OCI-LY1 (cell line): ENCODE measurements at regions not wholly inside any gene's neighbourhood (a gene's known extent, or its start where the extent isn't known, plus 50 kb on each side); places are given as distances from the start of the nearest gene placed in this dataset.

Experiments
- H2AFZ ChIP-seq: fragments of 200-600 bp; sonication (generic), shearing (Covaris generic); 2 replicates; pipeline ENCODE4 v1.6.0; 2014; ENCODE audit warnings: antibody characterized with exemption, mild to moderate bottlenecking, low read length
- H3F3A ChIP-seq: fragments of 200-600 bp; sonication (generic), shearing (Covaris generic); 2 replicates; pipeline ENCODE4 v1.6.0; 2014; ENCODE audit warnings: mild to moderate bottlenecking, antibody characterized with exemption, low read length, moderate library complexity; ENCODE audit not compliant: insufficient read depth
- H3K27ac ChIP-seq: fragments of 200-600 bp; sonication (generic); 2 replicates; pipeline ENCODE4 v1.5.1; 2014; ENCODE audit warnings: low read length, mixed run types, mild to moderate bottlenecking, low read depth; ENCODE audit not compliant: poor library complexity, severe bottlenecking
- H3K27me3 ChIP-seq: fragments of 200-600 bp; sonication (generic); 2 replicates; pipeline ENCODE4 v1.6.0; 2014; ENCODE audit warnings: antibody characterized with exemption, mild to moderate bottlenecking, low read length, moderate library complexity; ENCODE audit not compliant: insufficient read depth
- H3K36me3 ChIP-seq: fragments of 200-600 bp; sonication (generic); 2 replicates; pipeline ENCODE4 v1.6.1; 2014; ENCODE audit warnings: mild to moderate bottlenecking, antibody characterized with exemption, low read length, moderate library complexity, mixed read lengths; ENCODE audit not compliant: insufficient read depth
- H3K4me1 ChIP-seq: fragments of 200-600 bp; sonication (generic); 2 replicates; pipeline ENCODE4 v1.5.1; 2014; ENCODE audit warnings: mild to moderate bottlenecking, low read length, moderate library complexity; ENCODE audit not compliant: insufficient read depth, severe bottlenecking
- H3K4me2 ChIP-seq: fragments of 200-600 bp; sonication (generic), shearing (Covaris generic); 2 replicates; pipeline ENCODE4 v1.6.1; 2014; ENCODE audit warnings: low read length
- H3K4me3 ChIP-seq: fragments of 200-600 bp; sonication (generic); 2 replicates; pipeline ENCODE4 v1.5.1; 2014; ENCODE audit warnings: low read length, low read depth, mild to moderate bottlenecking, mixed read lengths; ENCODE audit not compliant: poor library complexity, severe bottlenecking
- H3K79me2 ChIP-seq: fragments of 200-600 bp; shearing (Covaris generic); 2 replicates; pipeline ENCODE4 v1.6.1; 2016; ENCODE audit warnings: mixed run types, low read length, mixed read lengths; ENCODE audit not compliant: insufficient read depth
- H3K9ac ChIP-seq: fragments of 200-600 bp; sonication (generic), shearing (Covaris generic); 2 replicates; pipeline ENCODE4 v1.6.1; 2014; ENCODE audit warnings: mild to moderate bottlenecking, low read length, mixed read lengths
- H3K9me2 ChIP-seq: fragments of 200-600 bp; sonication (generic), shearing (Covaris generic); 2 replicates; pipeline ENCODE4 v1.6.1; 2014; ENCODE audit warnings: low read depth, mild to moderate bottlenecking, low read length, mixed read lengths
- H3K9me3 ChIP-seq: fragments of 200-600 bp; shearing (Covaris generic); 2 replicates; pipeline ENCODE4 v1.6.1; 2014; ENCODE audit warnings: low read length, mixed read lengths
- H4K20me1 ChIP-seq: fragments of 200-600 bp; sonication (generic), shearing (Covaris generic); 2 replicates; pipeline ENCODE4 v1.6.0; 2016; ENCODE audit warnings: mild to moderate bottlenecking, low read length; ENCODE audit not compliant: insufficient read depth
- CTCF ChIP-seq: fragments of 200-600 bp; sonication (generic), shearing (Covaris generic); IDR thresholded peaks from 2 replicates; pipeline ENCODE4 v1.5.1; 2017; ENCODE audit warnings: mild to moderate bottlenecking, antibody characterized with exemption, low read length, moderate library complexity, mixed read lengths
- EZH2 ChIP-seq: fragments of 200-600 bp; sonication (generic), shearing (Covaris generic); IDR thresholded peaks from 2 replicates; pipeline ENCODE4 v1.8.0; 2017; ENCODE audit warnings: borderline replicate concordance, mixed run types, mild to moderate bottlenecking, antibody characterized with exemption, low read length, moderate library complexity, mixed read lengths

DNA sequence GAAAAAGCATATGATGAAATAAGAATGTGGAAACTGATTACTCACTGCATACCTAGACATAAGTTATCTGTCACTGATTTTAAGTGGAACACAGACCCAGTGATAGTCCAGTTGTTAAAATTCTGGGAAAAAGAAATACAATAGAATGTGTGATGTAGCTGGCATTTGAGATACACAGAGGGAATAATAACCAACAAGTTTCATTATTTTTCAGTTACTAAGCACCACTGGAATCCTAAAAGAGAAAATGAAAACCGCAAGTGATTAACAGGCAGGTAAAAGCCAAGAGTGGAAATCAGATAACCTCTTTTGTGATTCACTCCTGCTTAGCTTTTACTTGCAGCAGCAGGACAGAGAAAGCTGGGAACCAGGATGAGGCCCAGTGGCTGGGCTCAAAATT is 994.0 kb upstream of the SEMA6A start:
- no peaks in the 10 kb centered on the region for H3K27me3 ChIP-seq
- no peaks in the 10 kb centered on the region for H3K36me3 ChIP-seq
- H3K9ac ChIP-seq: no peak overlapping the region
- no peaks in the 10 kb centered on the region for H3K9me2 ChIP-seq
- H3F3A ChIP-seq: no peaks in the 10 kb centered on the region
- no peaks in the 10 kb centered on the region for H3K4me1 ChIP-seq
- TF ChIP-seq CTCF: no peak
- TF ChIP-seq EZH2: no peak
- H4K20me1 ChIP-seq: no peaks in the 10 kb centered on the region
- no peak overlapping the region for H3K27ac ChIP-seq
- no peaks in the 10 kb centered on the region for H3K79me2 ChIP-seq
- no peak overlapping the region for H2AFZ ChIP-seq
- H3K4me2 ChIP-seq: no peak overlapping the region
- H3K9me3 ChIP-seq: no peaks in the 10 kb centered on the region
- no peak overlapping the region for H3K4me3 ChIP-seq

DNA sequence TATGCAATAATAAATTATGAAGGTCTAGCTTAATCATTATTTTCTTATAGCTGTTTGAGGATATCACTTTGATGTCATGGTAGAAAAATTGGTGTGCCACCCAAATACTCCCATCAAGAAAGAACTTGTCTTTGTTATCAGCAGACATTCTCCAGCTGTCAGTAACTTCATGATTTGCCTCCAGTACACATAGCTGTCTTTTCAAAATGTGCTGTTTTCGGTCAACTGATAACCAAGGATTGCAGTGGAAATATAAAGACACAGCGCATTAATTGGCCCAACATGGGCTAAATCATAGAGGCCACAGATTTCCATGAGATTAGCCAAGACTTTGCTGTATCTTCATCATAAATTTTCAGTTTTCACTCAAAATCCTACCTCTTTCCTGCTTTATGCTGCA is 993.5 kb upstream of the SEMA6A start:
- H3K27me3 ChIP-seq: no peaks in the 10 kb centered on the region
- H3K9me2 ChIP-seq: no peaks in the 10 kb centered on the region
- no peaks in the 10 kb centered on the region for H4K20me1 ChIP-seq
- H3K4me1 ChIP-seq: no peaks in the 10 kb centered on the region
- no peaks in the 10 kb centered on the region for H3K79me2 ChIP-seq
- no peak overlapping the region for H3K4me3 ChIP-seq
- no peak overlapping the region for H2AFZ ChIP-seq
- no peaks in the 10 kb centered on the region for H3K9me3 ChIP-seq
- H3K27ac ChIP-seq: no peak overlapping the region
- TF ChIP-seq EZH2: no peak
- TF ChIP-seq CTCF: no peak
- H3F3A ChIP-seq: no peaks in the 10 kb centered on the region
- no peaks in the 10 kb centered on the region for H3K36me3 ChIP-seq
- H3K4me2 ChIP-seq: no peak overlapping the region
- no peak overlapping the region for H3K9ac ChIP-seq

- no peaks in the 10 kb centered on the region for H3K9me3 ChIP-seq
- no peaks in the 10 kb centered on the region for H3K27me3 ChIP-seq
- no peak overlapping the region for H3K4me2 ChIP-seq
- H4K20me1 ChIP-seq: no peaks in the 10 kb centered on the region
- H3K27ac ChIP-seq: no peak overlapping the region
- no peak overlapping the region for H3K9ac ChIP-seq
- no peaks in the 10 kb centered on the region for H3K36me3 ChIP-seq
- H3K4me1 ChIP-seq: no peaks in the 10 kb centered on the region
- H3K4me3 ChIP-seq: no peak overlapping the region
- H2AFZ ChIP-seq: no peak overlapping the region
- H3K79me2 ChIP-seq: no peaks in the 10 kb centered on the region
- H3F3A ChIP-seq: no peaks in the 10 kb centered on the region
- TF ChIP-seq CTCF: no peak
- TF ChIP-seq EZH2: no peak
- H3K9me2 ChIP-seq: no peaks in the 10 kb centered on the region
These were observed 988.0 kb upstream of the SEMA6A start for GRCh38 chr5:117562647-117563046.
